GM21423 (cell line): ENCODE measurements at regions not wholly inside any gene's neighbourhood (a gene's known extent, or its start where the extent isn't known, plus 50 kb on each side); places are given as distances from the start of the nearest gene placed in this dataset.

Experiments
- ATAC-seq: cut with Tn5 transposase; IDR thresholded peaks from one replicate; pipeline ENCODE4 v1.9.1; 2021; ENCODE audit warnings: mild to moderate bottlenecking, moderate library complexity; ENCODE audit not compliant: unreplicated experiment

DNA sequence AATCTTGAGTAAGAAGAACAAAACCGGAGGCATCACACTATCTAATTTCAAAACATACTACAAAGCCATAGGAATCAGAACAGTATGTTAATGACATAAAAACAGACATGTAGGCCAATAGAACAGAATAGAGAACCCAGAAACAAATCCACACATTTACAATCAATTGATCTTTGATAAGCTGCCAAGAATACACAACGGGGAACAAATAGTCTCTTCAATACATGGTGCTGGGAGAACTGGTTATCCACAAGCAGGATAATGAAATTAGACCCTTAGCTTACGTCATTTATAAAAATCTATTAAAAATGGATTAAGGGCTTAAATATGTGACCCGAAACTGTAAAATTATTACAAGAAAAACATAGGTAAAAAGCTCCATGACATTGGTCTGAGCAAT is 417.7 kb downstream of the INSC start:
- ATAC-seq: no peak

DNA sequence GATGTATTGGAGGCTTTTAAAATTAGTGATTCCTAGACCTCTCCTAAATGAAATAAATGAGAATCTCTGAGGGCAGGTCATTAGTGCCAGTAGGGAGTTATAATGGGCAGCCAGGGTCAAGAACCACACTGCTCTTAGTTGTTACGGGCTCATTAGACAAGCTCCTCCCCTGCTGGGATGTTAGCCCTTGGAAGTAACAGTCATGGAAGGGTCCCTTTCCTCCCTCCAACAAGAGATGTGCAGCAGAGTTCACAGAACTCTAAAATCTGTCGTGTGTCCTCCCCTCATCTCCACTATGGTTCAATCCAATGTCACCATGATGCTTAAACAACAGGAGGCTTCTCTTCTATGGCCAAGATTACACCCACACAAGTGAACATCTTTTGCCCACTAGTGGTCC is 419.5 kb downstream of the INSC start:
- no peak for ATAC-seq

DNA sequence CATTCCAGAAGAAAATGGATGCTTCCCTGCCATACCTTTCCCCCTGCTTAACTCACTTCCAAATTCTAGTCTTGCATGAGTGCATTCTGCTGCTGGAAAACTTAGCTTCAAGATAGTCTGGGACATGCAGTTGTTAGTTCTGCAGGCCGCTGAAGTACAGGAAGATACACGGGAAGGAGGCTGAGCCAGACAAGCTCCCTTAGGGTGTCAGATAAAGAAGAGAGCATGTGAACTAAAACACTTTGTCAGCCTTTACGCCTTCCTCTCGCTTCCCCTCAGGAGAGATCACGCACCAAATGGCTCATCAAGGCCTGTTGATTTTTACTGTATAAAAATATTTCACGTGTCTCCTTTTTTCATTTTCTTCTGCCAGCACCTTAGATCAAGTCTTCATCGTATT is 420.7 kb downstream of the INSC start:
- ATAC-seq: no peak

DNA sequence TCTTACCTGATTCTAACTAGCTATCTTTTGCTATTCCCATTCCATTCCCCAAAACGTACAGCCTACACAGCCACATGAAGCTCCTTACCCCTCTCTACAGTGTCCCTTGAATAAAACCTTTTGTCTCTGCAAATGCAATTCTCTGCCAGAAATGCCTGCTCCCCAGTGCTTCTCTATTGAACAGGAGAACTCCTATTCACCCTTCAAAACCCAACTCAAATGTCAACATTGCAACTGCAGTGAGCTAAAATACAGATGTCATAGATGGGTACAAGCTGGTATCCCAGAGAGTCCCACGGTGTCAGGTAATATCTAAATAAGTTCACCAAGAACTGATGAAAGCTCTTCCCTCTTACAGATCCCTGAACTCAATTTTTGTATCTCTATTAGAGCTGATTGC is 421.7 kb downstream of the INSC start:
- ATAC-seq: no peak

DNA sequence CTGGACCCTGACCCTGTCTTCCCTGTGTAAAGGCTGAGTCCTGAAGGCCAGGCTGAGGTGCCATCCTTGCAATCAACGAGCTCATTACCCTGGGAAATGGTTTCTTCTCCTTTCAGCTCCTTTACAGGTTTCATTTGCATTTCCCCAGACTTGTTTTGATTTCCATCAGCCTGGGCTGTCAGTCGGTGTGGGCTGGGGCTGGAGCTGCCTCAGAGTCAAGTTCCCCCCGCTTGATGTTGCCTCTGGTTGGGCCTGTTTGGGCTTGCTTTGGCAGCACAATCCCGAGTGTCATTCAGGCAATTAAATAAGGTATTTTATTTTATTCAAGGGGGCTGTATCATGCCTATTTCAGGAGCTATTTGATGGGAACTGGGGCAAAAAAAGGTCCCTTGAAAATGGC is 424.9 kb downstream of the INSC start:
- ATAC-seq: no peak

DNA sequence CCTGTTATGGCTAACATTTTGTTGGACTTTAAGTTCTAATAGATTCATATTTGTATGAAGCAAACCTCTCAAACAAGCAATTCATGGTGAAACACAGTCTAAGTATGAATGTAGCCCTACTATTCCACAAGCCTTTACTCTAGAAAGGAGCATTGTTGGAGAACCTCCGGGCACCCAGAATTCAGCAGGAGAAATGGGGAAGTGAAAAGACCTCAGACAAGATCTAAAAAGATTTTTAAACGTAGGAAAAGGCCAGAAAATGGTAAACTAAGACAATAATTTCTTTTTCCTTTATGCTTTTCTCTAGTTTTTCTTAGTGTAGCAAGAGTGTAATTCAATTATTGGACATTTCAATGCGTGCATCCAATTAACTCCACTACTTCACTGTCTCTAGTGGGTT is 426.4 kb downstream of the INSC start:
- ATAC-seq: no peak

DNA sequence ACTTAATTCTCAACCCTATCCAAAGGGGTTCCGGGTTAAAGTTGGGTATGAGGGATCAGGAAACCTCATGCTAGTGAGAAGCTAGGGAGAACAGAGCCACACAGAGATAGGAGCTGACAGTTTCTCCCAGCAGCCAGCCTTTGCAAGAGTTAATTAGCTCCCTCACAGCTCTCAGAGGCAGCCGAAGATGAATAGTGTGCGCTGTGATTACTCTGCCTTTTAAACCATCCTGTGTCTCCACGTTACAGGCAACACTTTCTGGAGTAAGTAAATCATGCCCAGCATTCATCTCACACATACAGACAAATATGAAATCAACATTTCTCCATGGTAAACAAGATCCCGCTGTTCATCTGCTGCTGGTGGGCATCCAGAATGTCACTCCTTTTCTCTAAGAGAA is 429.6 kb downstream of the INSC start:
- ATAC-seq: no peak

DNA sequence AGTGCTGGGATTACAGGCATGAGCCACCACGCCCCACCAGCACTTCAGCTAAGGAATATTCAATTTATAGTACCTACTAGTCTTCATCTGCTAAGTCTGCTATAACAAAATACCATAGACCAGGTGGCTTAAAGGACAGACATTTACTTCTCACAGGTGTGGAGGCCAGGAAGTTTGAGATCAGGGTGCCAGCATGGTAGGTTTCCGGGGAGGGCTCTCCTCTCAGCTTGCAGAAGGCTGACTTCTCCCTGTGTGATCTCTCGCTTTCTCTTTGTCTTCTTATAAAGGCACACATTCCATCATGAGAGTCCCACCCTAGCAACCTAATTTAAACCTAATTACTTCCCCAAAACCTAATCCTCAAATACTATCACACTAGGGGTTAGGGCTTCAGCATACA is 433.0 kb downstream of the INSC start:
- ATAC-seq: no peak

DNA sequence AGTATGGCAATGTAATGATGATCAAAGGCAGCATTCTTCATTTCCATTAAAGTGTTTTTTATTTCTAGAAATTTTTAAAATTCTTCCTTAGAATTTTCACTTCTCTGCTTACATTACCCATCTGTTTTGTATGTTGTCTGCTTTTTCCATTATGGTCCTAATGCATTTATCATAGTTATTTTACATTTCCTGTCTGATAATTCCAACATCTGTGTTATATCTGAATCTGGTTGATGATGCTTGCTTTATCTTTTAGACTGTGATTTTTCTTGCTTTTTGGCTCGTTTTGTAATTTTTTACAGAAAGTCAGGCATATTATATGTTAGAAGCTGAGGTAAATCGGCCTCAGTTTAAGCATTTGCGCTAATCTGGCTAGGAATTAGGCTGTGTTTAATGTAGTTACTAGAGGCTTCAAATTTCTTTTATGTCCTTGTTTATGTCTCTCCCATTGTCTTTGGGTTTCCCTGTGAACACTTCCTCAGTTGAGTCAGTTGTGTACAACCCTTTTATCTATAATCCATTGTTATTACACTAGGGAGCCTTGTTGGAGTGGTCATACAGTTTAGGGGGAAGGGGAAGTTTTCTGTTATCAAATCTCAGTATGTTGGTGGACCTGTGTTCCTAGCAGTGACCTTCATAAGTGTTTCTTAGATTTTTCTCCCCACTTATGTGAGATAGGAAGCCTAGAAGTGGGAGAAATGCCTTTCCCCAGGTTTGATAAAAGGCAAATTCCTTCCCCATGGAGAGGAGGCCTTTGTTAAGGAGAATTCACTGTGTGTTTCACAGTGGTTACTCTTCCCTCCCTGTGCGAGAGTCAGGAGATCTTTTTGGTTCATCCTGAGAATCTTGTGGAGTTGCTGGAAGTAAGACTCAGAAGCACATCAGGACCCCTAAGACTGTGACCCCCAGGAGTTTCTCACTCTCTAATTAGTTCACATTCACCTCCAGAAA is 437.5 kb downstream of the INSC start:
- ATAC-seq: no peak

DNA sequence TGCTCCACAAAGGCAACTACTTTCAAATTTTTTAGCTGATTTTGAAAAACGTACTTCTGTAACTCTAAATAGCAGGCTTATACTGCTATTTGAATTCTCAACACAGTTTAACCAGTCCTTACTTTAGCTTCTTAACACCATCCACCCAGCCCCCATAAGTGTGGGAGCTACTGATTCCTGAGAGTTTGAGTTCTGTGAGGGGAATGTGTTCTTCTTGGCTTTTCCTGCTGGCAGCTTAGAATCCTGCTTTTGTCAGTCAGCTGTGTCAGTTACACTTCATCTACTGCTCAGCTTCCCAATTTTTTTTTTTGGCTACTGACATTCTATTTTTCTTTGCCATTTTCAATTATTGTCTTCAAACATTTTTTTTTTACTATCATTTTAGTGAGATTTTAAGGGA is 440.4 kb downstream of the INSC start:
- no peak for ATAC-seq

DNA sequence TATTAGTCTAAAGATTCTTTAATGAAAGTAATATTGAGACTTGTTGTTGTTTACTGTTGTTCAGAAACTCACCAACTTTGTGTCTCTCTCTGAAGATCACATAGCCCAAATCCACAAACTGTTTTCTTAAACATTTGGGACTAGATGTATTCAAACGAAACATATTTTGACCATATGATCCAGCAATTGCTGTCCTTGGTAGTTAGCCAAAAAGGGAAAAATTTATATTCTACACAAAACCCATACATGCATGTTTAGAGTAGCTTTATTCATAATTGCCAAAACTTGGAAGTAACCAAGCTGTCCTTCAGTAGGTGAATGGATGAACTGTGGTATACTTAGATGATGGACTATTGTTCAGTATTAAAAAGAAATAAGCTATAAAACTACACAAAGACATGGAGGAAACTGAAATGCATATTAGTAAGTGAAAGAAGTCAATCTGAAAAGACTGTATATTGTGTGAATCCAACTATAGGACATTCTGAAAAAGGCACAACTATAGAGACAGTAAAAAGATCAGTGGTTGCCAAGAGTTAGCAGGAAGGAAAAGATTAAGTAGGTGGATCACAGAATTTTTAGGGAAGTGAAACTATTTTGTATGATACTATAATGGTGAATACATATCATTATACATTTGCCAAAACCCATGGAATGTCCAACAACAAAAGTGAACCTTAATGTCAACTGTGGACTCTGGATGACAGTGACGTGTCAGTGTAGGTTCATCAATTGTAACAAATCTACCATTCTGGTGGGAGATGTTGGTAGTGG is 442.9 kb downstream of the INSC start:
- no peak for ATAC-seq

DNA sequence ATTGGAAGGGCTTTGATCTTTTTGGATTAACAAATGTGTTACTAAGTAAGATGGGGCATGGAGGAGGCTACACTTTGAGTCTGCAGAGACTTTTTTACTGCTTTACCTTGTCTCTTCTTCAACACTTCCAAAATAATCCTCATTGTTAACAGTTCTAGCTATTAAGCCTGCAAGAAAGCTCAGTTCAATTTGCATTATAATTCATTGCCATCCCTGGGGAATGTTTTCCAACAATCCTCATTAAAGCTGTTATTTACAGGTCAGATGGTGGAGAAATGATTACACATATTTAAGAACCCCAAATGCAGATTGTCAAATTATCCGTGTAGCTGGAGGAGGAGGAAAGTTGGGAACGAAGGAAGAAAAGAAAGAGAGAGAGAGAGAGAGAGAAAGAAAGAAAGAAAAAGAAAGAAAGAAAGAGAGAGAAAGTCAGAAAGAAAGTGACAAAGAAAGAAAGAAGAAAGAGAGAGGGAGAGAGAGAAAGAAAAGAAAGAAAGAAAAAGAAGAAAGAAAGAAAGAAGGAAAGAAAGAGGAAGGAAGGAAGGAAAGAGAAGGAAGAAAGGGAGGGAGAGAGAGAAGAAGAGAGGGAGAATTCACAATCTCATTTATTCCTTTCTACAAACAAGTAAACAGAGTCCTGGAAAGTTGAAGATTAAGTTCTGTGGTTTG is 443.9 kb downstream of the INSC start:
- no peak for ATAC-seq

DNA sequence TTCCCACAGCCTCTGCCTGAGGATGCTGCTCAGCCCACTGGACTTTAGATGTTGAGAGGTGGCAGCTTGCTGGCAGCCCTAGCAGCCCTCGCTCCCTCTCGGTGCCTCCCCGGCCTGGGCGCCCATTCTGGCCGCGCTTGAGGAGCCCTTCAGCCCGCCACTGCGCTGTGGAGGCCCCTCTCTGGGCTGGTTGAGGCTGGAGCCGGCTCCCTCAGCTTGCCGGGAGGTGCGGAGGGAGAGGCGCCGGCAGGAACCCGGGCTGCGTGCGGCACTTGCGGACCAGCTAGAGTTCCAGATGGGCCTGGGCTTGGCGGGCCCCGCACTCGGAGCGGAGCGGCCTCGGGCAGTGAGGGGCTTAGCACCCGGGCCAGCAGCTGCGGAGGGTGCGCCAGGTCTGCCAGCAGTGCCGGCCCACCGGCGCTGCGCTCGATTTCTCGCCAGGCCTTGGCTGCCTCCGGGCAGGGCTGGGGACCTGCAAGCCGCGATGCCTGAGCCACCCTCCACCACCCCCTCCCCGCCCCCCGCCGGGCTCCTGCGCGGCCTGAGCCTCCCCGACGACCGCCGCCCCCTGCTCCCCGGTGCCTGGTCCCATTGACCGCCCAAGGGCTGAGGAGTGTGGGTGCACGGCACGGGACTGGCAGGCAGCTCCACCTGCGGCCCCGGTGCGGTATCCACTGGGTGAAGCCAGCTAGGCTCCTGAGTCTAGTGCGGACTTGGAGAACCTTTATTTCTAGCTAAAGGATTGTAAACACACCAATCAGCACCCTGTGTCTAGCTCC is 446.2 kb downstream of the INSC start:
- no peak for ATAC-seq

DNA sequence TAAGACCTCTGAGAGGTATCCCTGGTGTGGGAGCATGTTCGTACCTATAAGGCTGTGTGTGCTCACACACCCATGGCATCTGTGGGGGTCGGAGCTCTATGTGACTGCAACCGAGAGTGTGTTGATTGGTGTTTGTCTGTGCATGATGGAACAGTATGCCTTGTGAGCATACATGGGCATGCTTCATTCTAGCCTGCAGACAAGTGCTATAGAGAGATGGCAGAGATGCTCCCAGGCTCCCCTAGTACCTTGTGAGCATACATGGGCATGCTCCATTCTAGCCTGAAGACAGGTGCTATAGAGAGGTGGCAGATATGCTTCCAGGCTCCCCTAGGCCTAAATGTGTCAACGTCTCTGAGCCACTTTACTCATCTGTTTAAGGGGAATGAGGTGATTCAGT is 447.5 kb downstream of the INSC start:
- no peak for ATAC-seq

DNA sequence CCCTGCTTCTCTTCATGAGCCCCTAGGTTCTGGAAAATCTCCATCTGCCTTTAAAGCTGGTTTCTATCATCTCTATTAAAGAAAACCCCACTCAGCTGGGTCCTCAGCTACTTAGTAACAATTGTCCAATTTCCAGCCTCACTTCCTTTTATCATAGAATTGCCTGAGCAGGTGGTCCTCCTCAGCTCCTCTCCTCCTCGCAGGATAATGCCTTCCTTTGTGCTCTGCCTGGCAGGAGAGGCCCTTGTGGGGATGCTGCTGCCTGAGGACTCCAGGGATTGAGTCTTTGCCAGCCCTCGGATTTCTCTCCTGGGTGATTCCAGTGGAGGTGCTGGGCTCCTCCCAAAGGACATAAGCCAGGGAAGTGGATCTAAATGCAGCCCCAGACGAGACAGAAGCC is 448.3 kb downstream of the INSC start:
- ATAC-seq: no peak

DNA sequence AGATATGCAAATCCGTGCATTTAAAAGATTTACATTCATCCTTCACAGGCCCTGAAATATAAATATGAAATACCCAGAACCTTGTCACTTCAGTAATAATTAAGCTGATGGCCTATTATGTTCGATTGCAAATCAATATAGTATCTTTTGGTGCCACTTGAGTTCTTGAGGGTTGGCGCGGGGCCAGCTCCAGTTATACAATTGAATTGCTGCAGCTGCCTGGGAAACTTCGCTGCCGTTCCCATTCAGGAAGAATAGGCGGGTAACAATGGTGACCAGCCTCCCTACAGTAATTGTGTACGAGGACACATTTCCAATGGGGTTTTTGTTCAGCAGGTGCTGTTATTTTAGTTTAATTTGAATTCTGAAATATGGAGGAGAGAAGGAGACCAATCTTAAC is 451.2 kb downstream of the INSC start:
- no peak for ATAC-seq

DNA sequence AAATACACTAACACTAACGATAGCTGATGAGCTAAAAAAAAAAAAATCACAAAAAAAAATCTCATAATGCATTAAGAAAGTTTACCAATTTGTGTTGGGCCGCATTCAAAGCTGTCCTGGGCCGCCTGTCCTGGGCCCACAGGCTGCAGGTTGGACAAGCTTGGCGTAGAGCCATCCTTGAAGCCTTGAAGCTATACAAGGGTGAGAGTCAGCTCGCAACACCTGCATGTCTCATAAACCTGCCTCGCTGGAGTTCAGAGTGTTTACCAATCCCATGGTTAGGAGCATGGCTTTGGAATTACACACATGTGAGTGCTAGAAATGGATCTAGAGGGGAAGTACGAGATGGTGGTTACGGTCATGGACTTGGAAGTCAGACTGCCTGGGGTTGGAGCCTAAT is 453.7 kb downstream of the INSC start:
- ATAC-seq: no peak

DNA sequence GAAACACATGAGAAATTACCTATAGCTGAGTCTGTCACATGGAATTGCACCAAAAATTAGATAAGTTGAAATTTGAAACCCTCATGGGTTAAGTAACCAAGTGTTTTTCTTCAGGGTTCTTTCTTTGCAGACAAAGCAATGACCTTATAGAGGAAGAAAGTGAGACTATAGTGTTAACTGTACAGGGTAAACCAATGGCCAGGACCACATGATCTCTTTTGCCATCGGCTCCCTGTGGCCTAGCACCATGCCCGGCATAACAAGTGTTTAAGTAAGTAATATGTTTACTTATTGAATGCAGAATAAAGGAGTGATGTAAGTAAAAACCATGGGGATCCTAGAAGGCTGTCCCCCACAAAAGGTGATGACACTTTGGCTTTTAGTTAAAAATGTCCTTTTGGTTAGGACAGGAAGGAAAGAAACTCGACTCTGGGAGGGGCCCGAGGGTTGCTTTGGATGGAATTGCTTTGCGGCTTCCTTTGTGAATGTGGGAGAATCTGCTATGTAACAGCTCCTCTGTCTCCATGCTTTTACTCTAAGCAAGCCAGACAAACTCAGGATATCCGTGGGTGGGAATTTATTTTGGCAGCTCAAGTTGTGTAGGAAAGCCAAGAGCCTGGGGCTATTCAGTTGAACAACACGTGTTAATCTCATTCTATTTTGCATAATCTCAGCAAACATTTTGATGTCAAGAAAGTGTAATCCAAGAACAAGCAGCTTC is 454.7 kb downstream of the INSC start:
- ATAC-seq: no peak

DNA sequence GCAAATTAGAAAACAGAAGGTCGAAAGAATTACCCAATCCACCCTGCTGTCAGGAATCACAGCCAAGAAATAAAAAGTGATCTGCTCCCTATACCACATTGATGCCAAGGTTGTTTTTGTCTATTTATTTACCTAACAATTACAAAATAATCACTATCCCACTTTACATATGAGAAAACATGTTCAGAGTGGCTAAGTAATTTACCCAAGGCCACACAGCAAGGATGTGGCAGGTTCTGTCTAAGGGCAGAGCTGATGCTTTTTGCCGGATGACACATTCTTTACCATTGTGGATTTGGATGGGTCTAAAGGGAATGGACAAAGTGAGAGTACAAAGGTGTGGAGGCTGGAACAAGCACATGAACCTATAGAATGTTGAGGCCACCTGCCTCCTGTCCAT is 460.7 kb downstream of the INSC start:
- no peak for ATAC-seq

DNA sequence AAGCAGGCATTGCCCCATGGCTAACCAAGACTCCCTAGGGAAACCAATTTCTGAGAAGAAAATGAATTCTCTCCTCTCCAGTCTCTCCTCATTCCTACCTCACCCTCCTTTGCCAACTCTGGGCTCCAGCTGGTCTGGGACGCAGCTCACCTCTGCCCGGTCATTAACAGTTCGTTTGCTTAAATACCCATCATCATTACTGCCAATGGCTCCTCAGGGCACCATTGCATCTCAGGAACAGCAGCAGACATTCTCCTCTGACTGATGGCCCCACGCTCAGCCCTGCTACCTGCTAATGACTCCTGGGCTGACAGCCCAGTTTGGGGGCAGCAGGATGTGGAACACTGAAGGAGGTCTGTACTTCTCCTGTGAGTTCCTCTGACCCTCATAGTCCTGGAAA is 462.0 kb downstream of the INSC start:
- ATAC-seq: no peak
